ENCODE measurements at regions not wholly inside any gene's neighbourhood (a gene's known extent, or its start where the extent isn't known, plus 50 kb on each side); places are given as distances from the start of the nearest gene placed in this dataset.

- TF ChIP-seq HNF1A (IDR thresholded peaks at IDR 0.05; ENCODE audit: low read depth) (peak; percentile 62; the same call in 1 of the 2 replicates), HNF1A (CRISPR knock-in tag; IDR thresholded peaks at IDR 0.05; ENCODE audit: borderline replicate concordance) (no peak), MTERF4 (CRISPR knock-in tag; IDR thresholded peaks at IDR 0.05) (no peak), SYNCRIP (IDR thresholded peaks at IDR 0.05; ENCODE audit: insufficient read depth, low read depth, low read length) (no peak), HDAC2 (CRISPR knock-in tag; IDR thresholded peaks at IDR 0.05) (peak; percentile 77), ZNF512 (CRISPR knock-in tag; IDR thresholded peaks at IDR 0.05) (no peak), ZNF260 (CRISPR knock-in tag; IDR thresholded peaks at IDR 0.05; ENCODE audit: borderline replicate concordance, low read depth) (no peak), DPF2 (CRISPR knock-in tag; IDR thresholded peaks at IDR 0.05; ENCODE audit: borderline replicate concordance, low read depth) (peak; percentile 35; the same call in 1 of the 2 replicates), ZNF589 (CRISPR knock-in tag; conservative IDR thresholded peaks at IDR 0.05) (0 out of 2 replicates have a peak, but pooled peaks have one; percentile 27), ATF2 (CRISPR knock-in tag; IDR thresholded peaks at IDR 0.05) (peak; percentile 51), SP4 (CRISPR knock-in tag; IDR thresholded peaks at IDR 0.05) (peak; percentile 39; the same call in 1 of the 2 replicates), GRHL1 (CRISPR knock-in tag; conservative IDR thresholded peaks at IDR 0.05) (no peak), KLF9 (CRISPR knock-in tag; IDR thresholded peaks at IDR 0.05; ENCODE audit: low read depth) (no peak), ZSCAN12 (CRISPR knock-in tag; IDR thresholded peaks at IDR 0.05) (no peak), NFYB (CRISPR knock-in tag; IDR thresholded peaks at IDR 0.05) (no peak), ARNT2 (CRISPR knock-in tag; IDR thresholded peaks at IDR 0.05; ENCODE audit: low read depth) (0 out of 2 replicates have a peak, but pooled peaks have one; percentile 43), TARDBP (CRISPR knock-in tag; IDR thresholded peaks at IDR 0.05) (peak; percentile 82; the same call in 1 of the 2 replicates), STAT5B (CRISPR knock-in tag; IDR thresholded peaks at IDR 0.05) (no peak)
These were observed 55.6 kb upstream of the CIBAR2 start (continued) for GRCh38 chr16:85167589-85168537.
